Fibroblast of villous mesenchyme (primary cell): ENCODE measurements at regions not wholly inside any gene's neighbourhood (a gene's known extent, or its start where the extent isn't known, plus 50 kb on each side); places are given as distances from the start of the nearest gene placed in this dataset.
A peak's percentile ranks its signal among the peaks of the same experiment; 100 is the strongest.

ENCODE experiments used
- DNase-seq: peaks from one replicate; pipeline ENCODE4 v3.0.0-alpha.2; 2010; ENCODE audit warnings: low read depth
- H3K4me3 ChIP-seq: 2 replicates; pipeline ENCODE4 v1.5.1; 2011; ENCODE audit warnings: low read depth, mild to moderate bottlenecking, low read length
- CTCF ChIP-seq: IDR thresholded peaks from 2 replicates; pipeline ENCODE4 v1.5.1; 2012; ENCODE audit warnings: low read depth, mild to moderate bottlenecking, low read length; ENCODE audit not compliant: insufficient read depth

- TF ChIP-seq CTCF, result no peak
- no peak overlapping the region for H3K4me3 ChIP-seq
- DNase-seq, result no peak
Measured at GRCh38 chr5:102554082-102554481, 55.3 kb upstream of the SLCO6A1 start.

GRCh38 chr5:102554728-102555127 lies 55.9 kb upstream of the SLCO6A1 start:
- peak; percentile 15 for TF ChIP-seq CTCF
- no peak overlapping the region for H3K4me3 ChIP-seq
- DNase-seq, result no peak

GRCh38 chr5:102561894-102562760 lies 63.3 kb upstream of the SLCO6A1 start:
- peak; percentile 78 for TF ChIP-seq CTCF
- DNase-seq, result peak; percentile 18
- no peak overlapping the region for H3K4me3 ChIP-seq

- no peak for DNase-seq
- H3K4me3 ChIP-seq, result no peak overlapping the region
- no peak for TF ChIP-seq CTCF
Measured at GRCh38 chr5:102570747-102571146, 71.9 kb upstream of the SLCO6A1 start.

GRCh38 chr5:102578362-102578761 lies 79.6 kb upstream of the SLCO6A1 start:
- TF ChIP-seq CTCF, result no peak
- no peak overlapping the region for H3K4me3 ChIP-seq
- DNase-seq, result no peak

- no peak overlapping the region for H3K4me3 ChIP-seq
- no peak for DNase-seq
- TF ChIP-seq CTCF, result no peak
Measured at GRCh38 chr5:102579379-102579778, 80.6 kb upstream of the SLCO6A1 start.
